ENCODE measurements at regions not wholly inside any gene's neighbourhood (a gene's known extent, or its start where the extent isn't known, plus 50 kb on each side); places are given as distances from the start of the nearest gene placed in this dataset.

GRCh38 chr6:137739544-137739943 lies 127.5 kb upstream of the TNFAIP3 start:
- no peak for DNase-seq (ENCODE audit: low spot score)
- no peak for TF ChIP-seq CTCF (IDR thresholded peaks at IDR 0.05)
- no peak overlapping the region for H3K27ac ChIP-seq

GRCh38 chr6:137740091-137740755 lies 126.8 kb upstream of the TNFAIP3 start:
- no peak for TF ChIP-seq CTCF (IDR thresholded peaks at IDR 0.05)
- no peak for DNase-seq (ENCODE audit: low spot score)
- Histone ChIP-seq H3K27ac (no peak overlapping the region), H3K4me3 (no peak overlapping the region)

More at GRCh38 chr6:137739544-137739943, 127.5 kb upstream of the TNFAIP3 start:
- no peak overlapping the region for H3K4me3 ChIP-seq

- no peak overlapping the region for H3K27ac ChIP-seq
- no peak for TF ChIP-seq CTCF (IDR thresholded peaks at IDR 0.05)
- no peak overlapping the region for H3K4me3 ChIP-seq
- no peak for DNase-seq (ENCODE audit: low spot score)
Measured at GRCh38 chr6:137740967-137741761, 125.9 kb upstream of the TNFAIP3 start.

- no peak overlapping the region for H3K4me3 ChIP-seq
- no peak for DNase-seq (ENCODE audit: low spot score)
- TF ChIP-seq CTCF (IDR thresholded peaks at IDR 0.05), result no peak
- no peak overlapping the region for H3K27ac ChIP-seq
Measured at GRCh38 chr6:137743493-137743892, 123.6 kb upstream of the TNFAIP3 start.

GRCh38 chr6:137744877-137745276 lies 122.2 kb upstream of the TNFAIP3 start:
- no peak for DNase-seq (ENCODE audit: low spot score)
- no peak overlapping the region for H3K27ac ChIP-seq
- no peak overlapping the region for H3K4me3 ChIP-seq
- no peak for TF ChIP-seq CTCF (IDR thresholded peaks at IDR 0.05)

GRCh38 chr6:137745321-137745720 lies 121.7 kb upstream of the TNFAIP3 start:
- Histone ChIP-seq H3K4me3 (no peak overlapping the region), H3K27ac (no peak overlapping the region)
- TF ChIP-seq CTCF (IDR thresholded peaks at IDR 0.05), result no peak
- DNase-seq (ENCODE audit: low spot score), result no peak

GRCh38 chr6:137746264-137746663 lies 120.8 kb upstream of the TNFAIP3 start:
- Histone ChIP-seq H3K27ac (no peak overlapping the region), H3K4me3 (no peak overlapping the region)
- DNase-seq (ENCODE audit: low spot score), result no peak
- TF ChIP-seq CTCF (IDR thresholded peaks at IDR 0.05), result no peak
